Trophoblast cell (in vitro differentiated cells and primary cell): ENCODE measurements at regions not wholly inside any gene's neighbourhood (a gene's known extent, or its start where the extent isn't known, plus 50 kb on each side); places are given as distances from the start of the nearest gene placed in this dataset.

ENCODE experiments used
- DNase-seq, 2 donors: peaks; one replicate each; pipeline ENCODE4 v3.0.0-alpha.2; 2016
- H2AFZ ChIP-seq: 2 replicates; pipeline ENCODE4 v1.6.1; 2013; ENCODE audit warnings: low read length, moderate library complexity, mild to moderate bottlenecking; ENCODE audit not compliant: insufficient read depth, poor library complexity
- H2AK5ac ChIP-seq: 2 replicates; pipeline ENCODE4 v1.6.1; 2013; ENCODE audit warnings: mild to moderate bottlenecking, low read length
- H2BK120ac ChIP-seq: 2 replicates; pipeline ENCODE4 v1.6.1; 2013; ENCODE audit warnings: low read length, mild to moderate bottlenecking, moderate library complexity; ENCODE audit not compliant: insufficient read depth, poor library complexity
- H2BK12ac ChIP-seq: 2 replicates; pipeline ENCODE4 v1.6.1; 2013; ENCODE audit warnings: mild to moderate bottlenecking, low read length, moderate library complexity
- H2BK5ac ChIP-seq: 2 replicates; pipeline ENCODE4 v1.6.1; 2013; ENCODE audit warnings: low read length, low read depth, moderate library complexity, mild to moderate bottlenecking; ENCODE audit not compliant: poor library complexity
- H3K14ac ChIP-seq: 2 replicates; pipeline ENCODE4 v1.6.1; 2013; ENCODE audit warnings: mild to moderate bottlenecking, low read length
- H3K18ac ChIP-seq: 2 replicates; pipeline ENCODE4 v1.6.1; 2013; ENCODE audit warnings: mild to moderate bottlenecking, low read length
- H3K23ac ChIP-seq: 2 replicates; pipeline ENCODE4 v1.6.1; 2013; ENCODE audit warnings: low read length
- H3K27ac ChIP-seq: 2 replicates; pipeline ENCODE4 v1.5.1; 2013; ENCODE audit warnings: low read depth, mild to moderate bottlenecking, inconsistent platforms, low read length, moderate library complexity
- H3K27me3 ChIP-seq: 2 replicates; pipeline ENCODE4 v1.6.1; 2013; ENCODE audit warnings: inconsistent platforms, mild to moderate bottlenecking, low read length, moderate library complexity; ENCODE audit not compliant: insufficient read depth
- H3K36me3 ChIP-seq, 2 experiments: 1 replicate in 1 of 2; 2 replicates in 1 of 2; pipeline ENCODE4 v1.6.1; 2013; ENCODE audit warnings: low read length in 2 of 2, mild to moderate bottlenecking in 2 of 2, moderate library complexity in 1 of 2; ENCODE audit not compliant: insufficient read depth in 2 of 2, control insufficient read depth in 1 of 2
- H3K4ac ChIP-seq: 2 replicates; pipeline ENCODE4 v1.6.1; 2013; ENCODE audit warnings: low read depth, mild to moderate bottlenecking, low read length, moderate library complexity
- H3K4me1 ChIP-seq, 2 experiments: 1 replicate in 1 of 2; 2 replicates in 1 of 2; pipeline ENCODE4 v1.6.1; 2013; ENCODE audit warnings: low read length in 2 of 2, mild to moderate bottlenecking in 2 of 2, moderate library complexity in 1 of 2; ENCODE audit not compliant: insufficient read depth in 2 of 2, control insufficient read depth in 1 of 2
- H3K4me2 ChIP-seq: 2 replicates; pipeline ENCODE4 v1.6.1; 2013; ENCODE audit warnings: inconsistent platforms, mild to moderate bottlenecking, low read length, moderate library complexity
- H3K4me3 ChIP-seq: 2 replicates; pipeline ENCODE4 v1.5.1; 2013; ENCODE audit warnings: mild to moderate bottlenecking, low read depth, low read length, inconsistent platforms
- H3K79me1 ChIP-seq: one replicate; pipeline ENCODE4 v1.6.1; 2013; ENCODE audit warnings: low read length
- H3K79me2 ChIP-seq: 2 replicates; pipeline ENCODE4 v1.6.1; 2013; ENCODE audit warnings: low read length, mild to moderate bottlenecking; ENCODE audit not compliant: control insufficient read depth, insufficient read depth, poor library complexity
- H3K9ac ChIP-seq: 2 replicates; pipeline ENCODE4 v1.6.1; 2013; ENCODE audit warnings: mild to moderate bottlenecking, low read length
- H3K9me3 ChIP-seq: 2 replicates; pipeline ENCODE4 v1.6.1; 2013; ENCODE audit warnings: low read depth, mild to moderate bottlenecking, control low read depth, inconsistent platforms, low read length; ENCODE audit not compliant: insufficient read depth
- H4K12ac ChIP-seq: 2 replicates; pipeline ENCODE4 v1.6.1; 2013; ENCODE audit warnings: low read depth, mild to moderate bottlenecking, low read length, moderate library complexity
- H4K8ac ChIP-seq: 2 replicates; pipeline ENCODE4 v1.6.1; 2013; ENCODE audit warnings: low read depth, mild to moderate bottlenecking, low read length, moderate library complexity
- H4K91ac ChIP-seq: one replicate; pipeline ENCODE4 v1.6.1; 2013; ENCODE audit warnings: low read depth, mild to moderate bottlenecking, low read length, moderate library complexity
- WGBS: extraction: QIAGEN DNeasy Blood & Tissue Kit; methylation state at CpG from one replicate; pipeline ENCODE4 v1.1.7; 2013; ENCODE audit warnings: missing lambda C conversion rate; ENCODE audit not compliant: insufficient read length, insufficient coverage; ENCODE audit errors: extremely low coverage; 5-methylcytosine and 5-hydroxymethylcytosine counted together

GRCh38 chr4:188911199-188911598 is 772.0 kb downstream of the TRIML1 start:
- WGBS: no CpG with 5 or more reads among the region's 5 CpGs
- Histone ChIP-seq H3K4me1 (no peaks in the 10 kb centered on the region), H3K4me3 (no peak overlapping the region), H4K12ac (no peak overlapping the region), H3K14ac (no peak overlapping the region), H2AK5ac (no peak overlapping the region), H2BK120ac (no peak overlapping the region), H3K27ac (no peak overlapping the region), H3K4ac (no peak overlapping the region), H3K79me2 (no peaks in the 10 kb centered on the region), H2BK12ac (no peak overlapping the region), H4K8ac (no peak overlapping the region), H4K91ac (no peak overlapping the region), H3K4me2 (no peak overlapping the region), H3K23ac (peak overlapping the region; percentile 27), H3K9me3 (peaks cover 5% of the 10 kb centered on the region), H2AFZ (no peak overlapping the region), H3K9ac (no peak overlapping the region), H3K18ac (no peak overlapping the region), H3K27me3 (no peaks in the 10 kb centered on the region), H3K79me1 (no peaks in the 10 kb centered on the region), H2BK5ac (no peak overlapping the region), H3K36me3 (no peaks in the 10 kb centered on the region)
- no peak for DNase-seq

GRCh38 chr4:188911707-188912106 is 772.5 kb downstream of the TRIML1 start:
- Histone ChIP-seq H3K27ac (no peak overlapping the region), H2BK120ac (no peak overlapping the region)

DNA sequence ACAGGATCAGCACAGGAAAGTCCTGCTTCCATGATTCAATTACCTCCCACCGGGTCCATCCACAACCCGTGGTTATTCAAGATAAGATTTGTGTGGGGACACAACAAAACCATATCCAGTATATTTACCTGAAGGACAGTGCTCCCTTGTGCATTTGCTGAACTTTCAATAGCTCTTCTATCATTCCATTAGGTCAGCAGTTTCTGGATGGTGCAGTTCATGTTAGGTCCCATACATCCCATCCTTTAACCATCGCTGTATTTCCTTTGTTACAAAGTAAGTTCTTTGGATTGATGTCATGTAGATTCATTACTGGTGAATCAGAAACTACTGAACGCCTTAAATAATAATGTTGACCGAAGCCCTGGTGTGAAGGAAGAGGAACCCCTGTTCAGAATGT is 775.9 kb downstream of the TRIML1 start:
- H3K4me3 ChIP-seq: no peak overlapping the region
- H3K27ac ChIP-seq: no peak overlapping the region
- no peak overlapping the region for H3K4ac ChIP-seq
- no peak for DNase-seq
- no peak overlapping the region for H3K18ac ChIP-seq
- H3K4me1 ChIP-seq: no peaks in the 10 kb centered on the region
- peaks cover 5% of the 10 kb centered on the region for H3K9me3 ChIP-seq
- H4K8ac ChIP-seq: no peak overlapping the region
- H2BK120ac ChIP-seq: no peak overlapping the region
- H3K14ac ChIP-seq: no peak overlapping the region
- no peak overlapping the region for H2AFZ ChIP-seq
- H3K23ac ChIP-seq: no peak overlapping the region
- H3K9ac ChIP-seq: no peak overlapping the region
- no peaks in the 10 kb centered on the region for H3K79me2 ChIP-seq
- H2AK5ac ChIP-seq: no peak overlapping the region
- H3K36me3 ChIP-seq: no peaks in the 10 kb centered on the region
- no peak overlapping the region for H2BK12ac ChIP-seq
- no CpG with 5 or more reads among the region's 5 CpGs for WGBS
- H4K12ac ChIP-seq: no peak overlapping the region
- H3K79me1 ChIP-seq: no peaks in the 10 kb centered on the region
- no peak overlapping the region for H4K91ac ChIP-seq
- no peaks in the 10 kb centered on the region for H3K27me3 ChIP-seq
- H2BK5ac ChIP-seq: no peak overlapping the region
- H3K4me2 ChIP-seq: no peak overlapping the region

More at GRCh38 chr4:188911707-188912106, 772.5 kb downstream of the TRIML1 start:
- Histone ChIP-seq H4K8ac (no peak overlapping the region), H3K4me1 (no peaks in the 10 kb centered on the region), H3K18ac (no peak overlapping the region), H3K36me3 (no peaks in the 10 kb centered on the region), H3K9ac (no peak overlapping the region), H3K4me2 (no peak overlapping the region), H3K14ac (no peak overlapping the region), H4K91ac (no peak overlapping the region), H3K79me1 (no peaks in the 10 kb centered on the region), H2BK5ac (no peak overlapping the region), H2BK12ac (no peak overlapping the region), H3K4ac (no peak overlapping the region), H3K9me3 (peaks cover 5% of the 10 kb centered on the region), H3K23ac (no peak overlapping the region), H4K12ac (no peak overlapping the region), H3K4me3 (no peak overlapping the region), H2AFZ (no peak overlapping the region), H3K79me2 (no peaks in the 10 kb centered on the region), H2AK5ac (no peak overlapping the region), H3K27me3 (no peaks in the 10 kb centered on the region)
- WGBS: no CpG with 5 or more reads among the region's 5 CpGs
- no peak for DNase-seq

DNA sequence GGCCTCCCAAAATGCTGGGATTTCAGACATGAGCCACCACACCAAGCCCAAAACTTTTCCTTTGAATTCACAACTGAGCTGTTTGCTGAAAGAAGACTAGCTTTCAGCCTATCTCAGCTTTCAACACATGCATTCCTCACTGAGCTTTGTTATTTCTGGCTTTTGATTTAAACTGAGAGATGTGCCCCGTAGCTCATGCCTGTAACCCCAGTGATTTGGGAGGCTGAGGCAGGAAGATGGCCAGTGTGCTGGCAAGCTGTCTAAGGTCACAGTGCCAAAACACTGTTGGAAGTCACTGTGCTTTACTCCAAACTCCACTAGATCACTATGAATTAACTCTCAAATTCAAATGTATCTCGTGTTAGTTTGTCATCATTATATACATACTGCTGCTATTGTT is 779.5 kb downstream of the TRIML1 start:
- H3K27me3 ChIP-seq: no peaks in the 10 kb centered on the region
- H2AFZ ChIP-seq: no peak overlapping the region
- no peak overlapping the region for H4K12ac ChIP-seq
- H3K18ac ChIP-seq: no peak overlapping the region
- H3K23ac ChIP-seq: no peak overlapping the region
- H3K4ac ChIP-seq: no peak overlapping the region
- H2BK5ac ChIP-seq: no peak overlapping the region
- no CpG with 5 or more reads among the region's 2 CpGs for WGBS
- no peak overlapping the region for H4K8ac ChIP-seq
- no peaks in the 10 kb centered on the region for H3K4me1 ChIP-seq
- H2BK12ac ChIP-seq: no peak overlapping the region
- DNase-seq: no peak
- H3K14ac ChIP-seq: no peak overlapping the region
- no peaks in the 10 kb centered on the region for H3K36me3 ChIP-seq
- no peak overlapping the region for H2BK120ac ChIP-seq
- H3K9ac ChIP-seq: no peak overlapping the region
- peaks cover 6% of the 10 kb centered on the region for H3K9me3 ChIP-seq
- no peak overlapping the region for H3K27ac ChIP-seq
- H3K79me2 ChIP-seq: no peaks in the 10 kb centered on the region
- no peak overlapping the region for H2AK5ac ChIP-seq
- H3K79me1 ChIP-seq: no peaks in the 10 kb centered on the region
- no peak overlapping the region for H3K4me3 ChIP-seq
- H4K91ac ChIP-seq: no peak overlapping the region
- no peak overlapping the region for H3K4me2 ChIP-seq
